ACC112 (cell line): ENCODE measurements at regions not wholly inside any gene's neighbourhood (a gene's known extent, or its start where the extent isn't known, plus 50 kb on each side); places are given as distances from the start of the nearest gene placed in this dataset.
"Not testable (repeated sequence)": the region's sequence is repeated elsewhere in the genome, so short reads cannot be mapped to it uniquely, and the experiment has no call there.

Experiments
- H2AFZ ChIP-seq: fragments of 200-600 bp; sonication (generic); one replicate; pipeline ENCODE4 v1.6.0; 2017; ENCODE audit warnings: antibody characterized with exemption, low read length; ENCODE audit not compliant: unreplicated experiment
- H3K27ac ChIP-seq: fragments of 200-600 bp; sonication (generic); 2 replicates; pipeline ENCODE4 v1.5.1; 2014; ENCODE audit warnings: low read depth, mild to moderate bottlenecking, antibody characterized with exemption, low read length, moderate library complexity
- H3K27me3 ChIP-seq: fragments of 200-600 bp; sonication (generic); 2 replicates; pipeline ENCODE4 v1.6.1; 2014; ENCODE audit warnings: mild to moderate bottlenecking, antibody characterized with exemption, low read length, moderate library complexity, mixed read lengths; ENCODE audit not compliant: insufficient read depth
- H3K36me3 ChIP-seq: fragments of 200-600 bp; sonication (generic); 2 replicates; pipeline ENCODE4 v1.6.1; 2016; ENCODE audit warnings: mild to moderate bottlenecking, antibody characterized with exemption, low read length, moderate library complexity, mixed read lengths; ENCODE audit not compliant: insufficient read depth
- H3K4me1 ChIP-seq: fragments of 200-600 bp; sonication (generic); one replicate; pipeline ENCODE4 v1.6.1; 2016; ENCODE audit warnings: low read length, mixed read lengths; ENCODE audit not compliant: insufficient read depth, unreplicated experiment, control insufficient read depth
- H3K4me3 ChIP-seq: fragments of 200-600 bp; sonication (generic); 2 replicates; pipeline ENCODE4 v1.5.1; 2014; ENCODE audit warnings: mild to moderate bottlenecking, low read depth, low read length
- H3K79me2 ChIP-seq: fragments of 200-600 bp; sonication (generic); one replicate; pipeline ENCODE4 v1.6.0; 2016; ENCODE audit warnings: low read length; ENCODE audit not compliant: control insufficient read depth, unreplicated experiment, insufficient read depth

- Histone ChIP-seq H3K4me3 (no peak overlapping the region), H2AFZ (no peak overlapping the region), H3K4me1 (no peaks in the 10 kb centered on the region), H3K27me3 (no peaks in the 10 kb centered on the region), H3K27ac (no peak overlapping the region), H3K79me2 (no peaks in the 10 kb centered on the region), H3K36me3 (no peaks in the 10 kb centered on the region)
Observed at GRCh38 chr14:62455446-62455845, 589.8 kb downstream of the KCNH5 start.

- Histone ChIP-seq H3K36me3 (no peaks in the 10 kb centered on the region), H3K4me1 (no peaks in the 10 kb centered on the region), H3K79me2 (no peaks in the 10 kb centered on the region), H3K27me3 (no peaks in the 10 kb centered on the region), H3K4me3 (no peak overlapping the region), H2AFZ (no peak overlapping the region), H3K27ac (no peak overlapping the region)
Observed at GRCh38 chr14:62462988-62463387, 582.3 kb downstream of the KCNH5 start.

DNA sequence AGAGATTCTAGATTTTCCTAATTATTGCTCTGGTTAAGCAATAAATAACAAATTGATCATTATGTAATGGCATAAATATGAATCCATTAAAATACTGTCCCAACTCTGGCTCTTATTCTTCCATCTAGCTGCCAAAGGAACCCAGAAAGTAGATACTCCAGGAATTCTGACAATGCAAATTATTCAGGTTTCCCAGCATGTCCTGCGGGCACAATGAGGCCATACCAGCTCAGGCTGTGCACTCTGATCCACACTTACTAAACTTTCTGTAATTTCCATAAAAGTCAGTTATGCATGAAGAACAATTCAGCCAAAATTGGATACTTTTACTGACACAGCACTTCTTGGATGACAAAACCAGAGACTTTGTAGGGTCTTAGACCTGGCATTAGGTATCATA, 576.3 kb downstream of the KCNH5 start:
- Histone ChIP-seq H2AFZ (no peak overlapping the region), H3K27me3 (no peaks in the 10 kb centered on the region)

GRCh38 chr14:62470935-62471334, 574.3 kb downstream of the KCNH5 start:
- Histone ChIP-seq H3K4me1 (no peaks in the 10 kb centered on the region), H3K79me2 (no peaks in the 10 kb centered on the region), H3K4me3 (no peak overlapping the region), H3K27me3 (no peaks in the 10 kb centered on the region), H3K36me3 (no peaks in the 10 kb centered on the region), H3K27ac (no peak overlapping the region), H2AFZ (no peak overlapping the region)

More for the DNA sequence above, 576.3 kb downstream of the KCNH5 start:
- Histone ChIP-seq H3K4me3 (no peak overlapping the region), H3K79me2 (no peaks in the 10 kb centered on the region), H3K4me1 (no peaks in the 10 kb centered on the region), H3K36me3 (no peaks in the 10 kb centered on the region), H3K27ac (no peak overlapping the region)

DNA sequence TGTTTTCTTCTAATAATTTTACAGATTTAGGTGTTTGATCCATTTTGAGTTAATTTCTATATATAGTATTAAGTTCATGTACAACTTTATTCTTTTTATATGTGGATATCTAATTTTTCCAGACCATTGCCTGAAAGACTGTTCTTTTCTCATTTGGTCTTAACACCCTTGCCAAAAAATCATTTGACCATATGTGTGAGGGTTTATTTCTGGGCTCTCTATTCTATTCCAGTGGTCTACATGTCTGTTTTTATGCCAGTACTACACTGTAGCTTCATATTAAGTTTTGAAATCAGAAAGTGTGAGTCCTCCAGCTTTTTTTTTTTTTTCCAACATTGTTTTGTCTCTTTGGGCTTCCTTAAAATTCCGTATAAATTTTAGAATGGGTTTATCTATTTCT, 554.1 kb downstream of the KCNH5 start:
- Histone ChIP-seq H3K36me3 (no peaks in the 10 kb centered on the region), H3K79me2 (no peaks in the 10 kb centered on the region), H3K27ac (no peak overlapping the region)

DNA sequence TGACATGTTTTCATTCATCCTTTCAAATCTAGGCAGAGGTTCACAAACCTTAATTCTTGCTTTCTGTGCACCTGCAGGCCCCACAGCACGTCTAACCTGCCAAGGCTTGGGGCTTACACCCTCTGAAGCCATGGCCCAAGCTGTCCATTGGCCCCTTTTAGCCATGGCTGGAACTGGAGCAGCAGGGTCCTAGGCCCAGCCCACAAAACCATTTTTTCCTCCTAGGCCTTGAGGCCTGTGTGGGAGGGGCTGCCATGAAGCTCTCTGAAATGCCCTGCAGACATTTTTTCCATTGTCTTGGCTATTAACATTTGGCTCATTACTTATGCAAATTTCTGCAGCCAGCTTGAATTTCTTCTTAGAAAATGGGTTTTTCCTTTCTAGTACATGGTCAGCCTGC, 547.5 kb downstream of the KCNH5 start:
- H3K36me3 ChIP-seq, result no peaks in the 10 kb centered on the region
- no peak overlapping the region for H3K4me3 ChIP-seq
- H2AFZ ChIP-seq, result no peak overlapping the region
- no peaks in the 10 kb centered on the region for H3K79me2 ChIP-seq
- no peak overlapping the region for H3K27ac ChIP-seq
- H3K4me1 ChIP-seq, result no peaks in the 10 kb centered on the region
- H3K27me3 ChIP-seq, result no peaks in the 10 kb centered on the region

More for the DNA sequence above, 554.1 kb downstream of the KCNH5 start:
- Histone ChIP-seq H3K4me3 (no peak overlapping the region), H2AFZ (no peak overlapping the region), H3K4me1 (no peaks in the 10 kb centered on the region), H3K27me3 (no peaks in the 10 kb centered on the region)

DNA sequence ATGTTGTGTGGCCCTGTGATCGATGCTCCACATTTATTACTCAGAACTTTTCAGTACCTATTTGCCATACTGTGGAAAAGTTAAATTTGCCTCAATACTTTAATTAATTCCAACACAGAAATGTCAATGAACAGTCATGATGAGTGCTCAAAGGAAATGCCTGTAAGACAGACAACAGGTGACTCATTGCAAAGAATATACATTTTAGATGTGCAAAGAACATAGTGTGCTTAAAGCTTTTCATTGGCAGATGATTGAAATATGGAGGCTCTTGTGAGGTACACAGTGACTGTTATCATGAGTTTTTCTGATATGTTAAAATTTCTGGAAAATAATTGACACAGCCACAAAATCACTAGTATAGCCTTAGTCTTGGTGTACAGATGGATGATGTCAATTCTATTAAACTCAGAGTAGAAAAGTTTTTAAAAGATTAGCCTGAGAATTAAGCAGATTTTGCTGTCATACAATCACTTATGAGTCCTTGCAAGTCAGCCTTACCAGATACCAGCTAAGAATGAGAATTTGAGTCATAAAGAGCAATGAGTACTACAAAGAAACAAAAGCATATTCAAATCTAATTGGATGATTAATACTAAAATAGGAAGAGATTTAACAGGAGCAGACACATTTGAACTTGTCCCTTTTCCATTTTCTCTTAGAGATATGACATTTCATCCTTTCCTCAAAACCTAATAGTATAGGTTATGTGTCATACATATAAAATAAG, 544.1 kb downstream of the KCNH5 start:
- no peak overlapping the region for H3K27ac ChIP-seq
- H3K36me3 ChIP-seq, result no peaks in the 10 kb centered on the region
- H3K4me3 ChIP-seq, result no peak overlapping the region
- no peaks in the 10 kb centered on the region for H3K79me2 ChIP-seq
- H2AFZ ChIP-seq, result no peak overlapping the region
- no peaks in the 10 kb centered on the region for H3K27me3 ChIP-seq
- H3K4me1 ChIP-seq, result no peaks in the 10 kb centered on the region

DNA sequence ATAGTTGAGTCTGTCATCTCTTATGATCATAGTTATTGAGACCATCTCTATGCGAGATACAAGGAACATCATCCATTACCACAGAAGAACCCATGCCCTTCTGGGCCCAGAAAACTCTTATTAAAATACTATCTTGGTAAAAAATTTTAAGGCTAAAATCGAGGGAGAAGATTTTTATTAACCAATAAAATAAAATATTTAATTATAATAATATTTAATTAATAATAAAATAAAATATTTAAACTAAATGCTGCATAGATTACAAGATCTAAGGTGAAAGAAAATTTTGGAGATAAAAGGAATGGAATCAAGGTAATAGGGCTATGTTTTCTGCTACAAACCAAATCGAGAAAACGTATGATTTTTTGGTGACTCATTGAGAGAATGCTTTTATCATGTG, 540.2 kb downstream of the KCNH5 start:
- H3K27me3 ChIP-seq, result no peaks in the 10 kb centered on the region
- H3K36me3 ChIP-seq, result no peaks in the 10 kb centered on the region
- no peak overlapping the region for H2AFZ ChIP-seq
- no peak overlapping the region for H3K27ac ChIP-seq
- no peaks in the 10 kb centered on the region for H3K4me1 ChIP-seq
- no peak overlapping the region for H3K4me3 ChIP-seq
- no peaks in the 10 kb centered on the region for H3K79me2 ChIP-seq

DNA sequence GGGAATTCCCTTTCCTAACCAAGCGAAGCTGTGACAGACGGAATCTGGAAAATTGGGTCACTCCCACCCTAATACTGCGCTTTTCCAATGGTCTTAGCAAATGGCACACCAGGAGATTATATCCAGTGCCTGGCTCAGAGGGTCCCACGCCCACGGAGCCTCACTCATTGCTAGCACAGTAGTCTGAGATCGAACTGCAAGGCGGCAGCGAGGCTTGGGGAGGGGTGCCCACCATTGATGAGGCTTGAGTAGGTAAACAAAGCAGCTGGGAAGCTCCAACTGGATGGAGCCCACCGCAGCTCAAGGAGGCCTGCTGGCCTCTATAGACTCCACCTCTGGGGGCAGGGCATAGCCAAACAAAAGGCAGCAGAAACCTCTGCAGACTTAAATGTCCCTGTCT, 523.9 kb downstream of the KCNH5 start:
- not testable (repeated sequence) for H3K4me3 ChIP-seq, H3K27me3 ChIP-seq, H3K79me2 ChIP-seq, H3K36me3 ChIP-seq, H3K27ac ChIP-seq, H3K4me1 ChIP-seq, H2AFZ ChIP-seq

DNA sequence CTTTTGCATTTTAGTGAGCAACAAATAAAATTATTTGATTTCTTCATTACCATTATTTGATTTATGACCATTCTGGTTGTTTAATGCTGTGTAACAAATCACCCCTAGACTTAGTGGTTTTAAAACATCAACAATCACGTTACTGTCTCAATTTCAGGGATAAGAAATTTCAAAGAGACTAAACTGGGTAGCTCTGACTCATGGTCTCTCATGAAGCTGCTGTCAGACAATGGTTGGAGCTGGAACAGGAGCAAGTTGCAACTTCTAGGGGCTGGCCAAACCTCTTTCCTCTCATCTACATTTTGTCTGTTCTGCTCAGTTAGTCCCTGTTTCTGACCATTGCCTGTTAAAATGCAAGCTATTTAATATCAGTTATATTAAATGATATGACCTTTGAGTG, 517.0 kb downstream of the KCNH5 start:
- no peak overlapping the region for H2AFZ ChIP-seq
- H3K79me2 ChIP-seq, result no peaks in the 10 kb centered on the region
- H3K36me3 ChIP-seq, result no peaks in the 10 kb centered on the region
- no peaks in the 10 kb centered on the region for H3K4me1 ChIP-seq
- H3K4me3 ChIP-seq, result no peak overlapping the region
- no peak overlapping the region for H3K27ac ChIP-seq
- no peaks in the 10 kb centered on the region for H3K27me3 ChIP-seq

DNA sequence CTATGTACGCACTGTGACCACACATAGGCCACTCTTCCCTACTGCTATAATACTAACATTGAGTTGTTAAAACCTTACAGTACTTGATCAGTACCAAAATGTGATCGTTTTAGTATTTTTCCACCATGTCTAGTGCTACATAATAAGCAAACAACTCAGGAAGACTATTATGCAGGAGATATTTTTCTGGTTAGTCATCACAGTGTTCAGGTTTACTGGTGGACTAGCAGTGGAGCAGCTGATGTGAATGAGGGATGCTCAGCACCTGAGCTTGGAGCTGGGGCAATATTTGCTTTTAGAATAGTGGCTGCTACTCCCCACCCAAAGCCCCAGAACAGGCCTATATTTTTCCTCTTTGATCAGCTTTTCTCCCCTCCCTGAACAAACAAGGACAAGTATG, 513.1 kb downstream of the KCNH5 start:
- Histone ChIP-seq H3K4me3 (no peak overlapping the region), H3K36me3 (no peaks in the 10 kb centered on the region), H2AFZ (no peak overlapping the region), H3K27me3 (no peaks in the 10 kb centered on the region), H3K4me1 (no peaks in the 10 kb centered on the region), H3K79me2 (no peaks in the 10 kb centered on the region), H3K27ac (no peak overlapping the region)
